Transverse colon (tissue), 4 donors: ENCODE measurements at regions not wholly inside any gene's neighbourhood (a gene's known extent, or its start where the extent isn't known, plus 50 kb on each side); places are given as distances from the start of the nearest gene placed in this dataset.

Source experiments
- DNase-seq: peaks from one replicate; pipeline ENCODE4 v3.0.0-alpha.2; 2019
- H3K27ac ChIP-seq, 4 donors: fragments of 200-600 bp; sonication (generic); 2 replicates each; pipeline ENCODE4 v1.5.1; 2016 to 2018; ENCODE audit warnings: inconsistent platforms in 4 of 4
- H3K27me3 ChIP-seq: fragments of 200-600 bp; sonication (generic); 2 replicates; pipeline ENCODE4 v1.5.1; 2017; ENCODE audit warnings: inconsistent platforms
- H3K36me3 ChIP-seq, 4 donors: fragments of 200-600 bp; sonication (generic); 2 replicates each; pipeline ENCODE4 v1.5.1; 2017 to 2019; ENCODE audit warnings: inconsistent platforms in 4 of 4
- H3K4me1 ChIP-seq, 4 donors: fragments of 200-600 bp; sonication (generic); 2 replicates each; pipeline ENCODE4 v1.5.1; 2017 to 2020; ENCODE audit warnings: inconsistent platforms in 4 of 4
- H3K4me3 ChIP-seq, 4 donors: fragments of 200-600 bp; sonication (generic); 1 replicate in 1 of 4; 2 replicates in 3 of 4; pipeline versions ENCODE4 v1.5.1 to v1.6.1; 2017 to 2019; ENCODE audit warnings: inconsistent platforms in 4 of 4
- H3K9me3 ChIP-seq, 2 donors: fragments of 200-600 bp; sonication (generic); 2 replicates each; pipeline ENCODE4 v1.5.1; 2017 to 2019; ENCODE audit warnings: inconsistent platforms in 2 of 2
- CTCF ChIP-seq, 5 experiments: fragments of 200-600 bp in 3 of 5; fragments of 450-650 bp in 2 of 5; sonication (generic) in 3 of 5; IDR thresholded peaks; 1 replicate in 2 of 5; 2 replicates in 3 of 5; pipeline ENCODE4 v1.5.1; 2016 to 2017; ENCODE audit warnings: antibody characterized with exemption in 5 of 5, inconsistent platforms in 3 of 5, mild to moderate bottlenecking in 2 of 5, moderate library complexity in 1 of 5
- EP300 ChIP-seq: sonication (generic); formaldehyde crosslinking; IDR thresholded peaks from one replicate; pipeline ENCODE4 v1.6.1; 2017; ENCODE audit warnings: antibody characterized with exemption, low read depth
- POLR2A ChIP-seq: fragments of 450-650 bp; IDR thresholded peaks from one replicate; pipeline ENCODE4 v1.6.1; 2016; ENCODE audit warnings: antibody characterized with exemption, mild to moderate bottlenecking, moderate library complexity
- POLR2AphosphoS5 ChIP-seq, 3 donors: sonication (generic); formaldehyde crosslinking; IDR thresholded peaks; one replicate each; pipeline ENCODE4 v1.6.1; 2016; ENCODE audit warnings: antibody characterized with exemption in 3 of 3
- WGBS, 2 donors: methylation state at CpG; one replicate each; pipeline ENCODE4 v1.1.5; 2018; ENCODE audit warnings: low coverage in 1 of 2; 5-methylcytosine and 5-hydroxymethylcytosine counted together
- in situ Hi-C, 4 donors: fragments of 200-750 bp; cut with MboI; loops; one replicate each; pipeline versions ENCODE4 v1.15.0 to v1.15.1; 2017; ENCODE audit warnings: low sequenced_read_pairs in 3 of 4, low pct_ligation_motif_present in 1 of 4, low pct_unique_long_range_greater_than_20kb in 1 of 4
- intact Hi-C: fragments of 100-400 bp; cut with DNase I; formaldehyde crosslinking; loops from one replicate; pipeline ENCODE4 v1.15.1; 2023; ENCODE audit warnings: low total_unique reads

- TF ChIP-seq EP300 (no peak), POLR2AphosphoS5 (IDR thresholded peaks at IDR 0.05) (no peak), POLR2A (no peak), CTCF (IDR thresholded peaks at IDR 0.05) (no peak)
These were observed 257.0 kb downstream of the SIPA1L2 start for GRCh38 chr1:232372841-232373440.

GRCh38 chr1:232372431-232372830 is 257.5 kb downstream of the SIPA1L2 start:
- DNase-seq: no peak
- no peak overlapping the region for H3K4me3 ChIP-seq
- H3K4me1 ChIP-seq: no peaks in the 10 kb centered on the region
- H3K27ac ChIP-seq: no peak overlapping the region
- intact Hi-C loops (no loop called here), in situ Hi-C loops (no loop called here)
- H3K36me3 ChIP-seq: no peaks in the 10 kb centered on the region
- WGBS, 2 donors: 90% methylated on average over 13 of the region's 13 CpGs; no CpG with 5 or more reads in 1 of the 2 donors
- H3K27me3 ChIP-seq: no peaks in the 10 kb centered on the region
- no peaks in the 10 kb centered on the region for H3K9me3 ChIP-seq
- TF ChIP-seq POLR2AphosphoS5 (IDR thresholded peaks at IDR 0.05) (no peak), EP300 (no peak), POLR2A (no peak), CTCF (IDR thresholded peaks at IDR 0.05) (no peak)

More at GRCh38 chr1:232372841-232373440, 257.0 kb downstream of the SIPA1L2 start:
- no peaks in the 10 kb centered on the region for H3K36me3 ChIP-seq
- 82 to 94% methylated on average over 2 to 11 of the region's 11 CpGs for WGBS, 2 donors
- peaks cover 0 to 5% (median under 1%) of the 10 kb centered on the region in 4 donors for H3K4me1 ChIP-seq
- H3K9me3 ChIP-seq: no peaks in the 10 kb centered on the region
- intact Hi-C loops: no loop called here
- H3K27ac ChIP-seq: no peak overlapping the region
- in situ Hi-C loops: no loop called here
- no peak overlapping the region for H3K4me3 ChIP-seq
- DNase-seq: no peak
- no peaks in the 10 kb centered on the region for H3K27me3 ChIP-seq

GRCh38 chr1:232369451-232370296 is 260.3 kb downstream of the SIPA1L2 start:
- Histone ChIP-seq H3K27ac (no peak overlapping the region), H3K4me3 (no peak overlapping the region), H3K36me3 (no peaks in the 10 kb centered on the region), H3K9me3 (no peaks in the 10 kb centered on the region), H3K27me3 (no peaks in the 10 kb centered on the region), H3K4me1 (peaks cover 0 to 6% (median 0%) of the 10 kb centered on the region in 4 donors)
- no peak for DNase-seq
- WGBS, 2 donors: 75 to 79% methylated on average over 6 to 11 of the region's 11 CpGs
- in situ Hi-C loops (no loop called here), intact Hi-C loops (no loop called here)
- no peak for TF ChIP-seq EP300
- no peak for TF ChIP-seq CTCF (IDR thresholded peaks at IDR 0.05)
- no peak for TF ChIP-seq POLR2A
- no peak for TF ChIP-seq POLR2AphosphoS5 (IDR thresholded peaks at IDR 0.05)

GRCh38 chr1:232368821-232369321 is 261.1 kb downstream of the SIPA1L2 start:
- H3K4me3 ChIP-seq: no peak overlapping the region
- intact Hi-C loops (no loop called here), in situ Hi-C loops (no loop called here)
- no peak for DNase-seq
- WGBS, 2 donors: 87 to 100% methylated on average over 2 of the region's 2 CpGs
- H3K27ac ChIP-seq: no peak overlapping the region
- H3K27me3 ChIP-seq: no peaks in the 10 kb centered on the region
- peaks cover 0 to 12% (median 4%) of the 10 kb centered on the region in 4 donors for H3K4me1 ChIP-seq
- TF ChIP-seq POLR2A: no peak
- TF ChIP-seq EP300: no peak
- TF ChIP-seq CTCF (IDR thresholded peaks at IDR 0.05): no peak
- TF ChIP-seq POLR2AphosphoS5 (IDR thresholded peaks at IDR 0.05): no peak
- H3K9me3 ChIP-seq: no peaks in the 10 kb centered on the region
- no peaks in the 10 kb centered on the region for H3K36me3 ChIP-seq
